Type B pancreatic cell (in vitro differentiated cells): ENCODE measurements at regions not wholly inside any gene's neighbourhood (a gene's known extent, or its start where the extent isn't known, plus 50 kb on each side); places are given as distances from the start of the nearest gene placed in this dataset.
A peak's percentile ranks its signal among the peaks of the same experiment; 100 is the strongest.

Source experiments
- DNase-seq: peaks from one replicate; pipeline ENCODE4 v3.0.0; 2021; ENCODE audit warnings: mixed read lengths; ENCODE audit not compliant: unreplicated experiment; ENCODE audit errors: extremely low spot score
- H3K27ac Mint-ChIP-seq: 2 replicates; pipeline ENCODE4 v1.8.0; 2021; ENCODE audit warnings: mild to moderate bottlenecking, mixed read lengths
- H3K27me3 Mint-ChIP-seq: 2 replicates; pipeline ENCODE4 v1.8.0; 2021; ENCODE audit warnings: mixed read lengths
- H3K36me3 Mint-ChIP-seq: 2 replicates; pipeline ENCODE4 v1.8.0; 2021; ENCODE audit warnings: mixed read lengths
- H3K4me1 Mint-ChIP-seq: one replicate; pipeline ENCODE4 v1.8.0; 2021; ENCODE audit warnings: mixed read lengths; ENCODE audit not compliant: unreplicated experiment
- H3K4me3 Mint-ChIP-seq: 2 replicates; pipeline ENCODE4 v1.8.0; 2021; ENCODE audit warnings: mild to moderate bottlenecking, mixed read lengths
- H3K9me3 Mint-ChIP-seq: 2 replicates; pipeline ENCODE4 v1.8.0; 2021; ENCODE audit warnings: mixed read lengths
- CTCF ChIP-seq: fragments of 200-600 bp; sonication (generic); conservative IDR thresholded peaks from 2 replicates; pipeline ENCODE4 v1.5.0; 2021; ENCODE audit warnings: antibody characterized with exemption, mild to moderate bottlenecking

- Mint-ChIP-seq H3K27me3 (peaks cover 22% of the 10 kb centered on the region), H3K27ac (no peak overlapping the region), H3K9me3 (no peaks in the 10 kb centered on the region), H3K36me3 (no peaks in the 10 kb centered on the region), H3K4me1 (peaks cover 23% of the 10 kb centered on the region), H3K4me3 (no peak overlapping the region)
- no peak for TF ChIP-seq CTCF
- no peak for DNase-seq
Measured at GRCh38 chr2:56108806-56109205, 75.0 kb upstream of the CCDC85A start.

- H3K36me3 Mint-ChIP-seq: no peaks in the 10 kb centered on the region
- TF ChIP-seq CTCF: no peak
- peaks cover 18% of the 10 kb centered on the region for H3K27me3 Mint-ChIP-seq
- no peaks in the 10 kb centered on the region for H3K9me3 Mint-ChIP-seq
- no peak for DNase-seq
- peaks cover 28% of the 10 kb centered on the region for H3K4me1 Mint-ChIP-seq
- H3K4me3 Mint-ChIP-seq: no peak overlapping the region
- H3K27ac Mint-ChIP-seq: no peak overlapping the region
Measured at GRCh38 chr2:56109994-56110393, 73.8 kb upstream of the CCDC85A start.

- H3K27me3 Mint-ChIP-seq: peaks cover 20% of the 10 kb centered on the region
- no peak for DNase-seq
- no peaks in the 10 kb centered on the region for H3K36me3 Mint-ChIP-seq
- no peak for TF ChIP-seq CTCF
- peaks cover 3% of the 10 kb centered on the region for H3K9me3 Mint-ChIP-seq
- H3K27ac Mint-ChIP-seq: no peak overlapping the region
- peak overlapping the region; percentile 29 for H3K4me3 Mint-ChIP-seq
- H3K4me1 Mint-ChIP-seq: peaks cover 27% of the 10 kb centered on the region
Measured at GRCh38 chr2:56113382-56113975, 70.3 kb upstream of the CCDC85A start.

GRCh38 chr2:56117764-56118163, 66.0 kb upstream of the CCDC85A start:
- Mint-ChIP-seq H3K36me3 (no peaks in the 10 kb centered on the region), H3K27me3 (peaks cover 20% of the 10 kb centered on the region), H3K4me3 (no peak overlapping the region), H3K4me1 (peaks cover 16% of the 10 kb centered on the region), H3K27ac (no peak overlapping the region), H3K9me3 (peaks cover 3% of the 10 kb centered on the region)
- DNase-seq: no peak
- TF ChIP-seq CTCF: no peak

- DNase-seq: no peak
Measured at GRCh38 chr2:56118474-56118873, 65.3 kb upstream of the CCDC85A start.

More at GRCh38 chr2:56118474-56118873, 65.3 kb upstream of the CCDC85A start:
- Mint-ChIP-seq H3K4me1 (peaks cover 8% of the 10 kb centered on the region), H3K27me3 (peaks cover 18% of the 10 kb centered on the region), H3K9me3 (peaks cover 3% of the 10 kb centered on the region), H3K27ac (peak overlapping the region; percentile 25), H3K36me3 (no peaks in the 10 kb centered on the region), H3K4me3 (no peak overlapping the region)
- TF ChIP-seq CTCF: no peak
